ENCODE measurements at regions not wholly inside any gene's neighbourhood (a gene's known extent, or its start where the extent isn't known, plus 50 kb on each side); places are given as distances from the start of the nearest gene placed in this dataset.
"Not testable (repeated sequence)": the region's sequence is repeated elsewhere in the genome, so short reads cannot be mapped to it uniquely, and the experiment has no call there.

GRCh38 chr13:80171096-80171495 is 169.8 kb downstream of the SPRY2 start:
- DNase-seq = no peak

- peak; percentile 10 for DNase-seq
Observed at GRCh38 chr13:80168089-80168850, 172.7 kb downstream of the SPRY2 start.

- DNase-seq = no peak
Observed at GRCh38 chr13:80166352-80166751, 174.6 kb downstream of the SPRY2 start.

- no peak for DNase-seq
Observed at GRCh38 chr13:80164462-80164861, 176.5 kb downstream of the SPRY2 start.

GRCh38 chr13:80161896-80162295 is 179.0 kb downstream of the SPRY2 start:
- no peak for DNase-seq

GRCh38 chr13:80161219-80161618 is 179.7 kb downstream of the SPRY2 start:
- no peak for DNase-seq

- DNase-seq = no peak
Observed at GRCh38 chr13:80160110-80160509, 180.8 kb downstream of the SPRY2 start.

- DNase-seq = no peak
Observed at GRCh38 chr13:80157261-80157932, 183.5 kb downstream of the SPRY2 start.

- not testable (repeated sequence) for DNase-seq
Observed at GRCh38 chr13:80152142-80152541, 188.8 kb downstream of the SPRY2 start.

- DNase-seq = no peak
Observed at GRCh38 chr13:80151016-80151415, 189.9 kb downstream of the SPRY2 start.

GRCh38 chr13:80149736-80150135 is 191.2 kb downstream of the SPRY2 start:
- DNase-seq = no peak

- DNase-seq = no peak
Observed at GRCh38 chr13:80145171-80145690, 195.7 kb downstream of the SPRY2 start.

- DNase-seq = no peak
Observed at GRCh38 chr13:80144493-80144892, 196.4 kb downstream of the SPRY2 start.

GRCh38 chr13:80141123-80141849 is 199.6 kb downstream of the SPRY2 start:
- no peak for DNase-seq

GRCh38 chr13:80140685-80141084 is 200.2 kb downstream of the SPRY2 start:
- no peak for DNase-seq

GRCh38 chr13:80139196-80139595 is 201.7 kb downstream of the SPRY2 start:
- no peak for DNase-seq

- DNase-seq = no peak
Observed at GRCh38 chr13:80137994-80138393, 202.9 kb downstream of the SPRY2 start.

- DNase-seq = no peak
Observed at GRCh38 chr13:80134346-80134745, 206.6 kb downstream of the SPRY2 start.

- no peak for DNase-seq
Observed at GRCh38 chr13:80133631-80134261, 207.2 kb downstream of the SPRY2 start.

GRCh38 chr13:80132741-80133601 is 208.0 kb downstream of the SPRY2 start:
- no peak for DNase-seq

GRCh38 chr13:80131204-80131603 is 209.7 kb downstream of the SPRY2 start:
- DNase-seq = no peak
